ENCODE measurements at regions not wholly inside any gene's neighbourhood (a gene's known extent, or its start where the extent isn't known, plus 50 kb on each side); places are given as distances from the start of the nearest gene placed in this dataset.

DNA sequence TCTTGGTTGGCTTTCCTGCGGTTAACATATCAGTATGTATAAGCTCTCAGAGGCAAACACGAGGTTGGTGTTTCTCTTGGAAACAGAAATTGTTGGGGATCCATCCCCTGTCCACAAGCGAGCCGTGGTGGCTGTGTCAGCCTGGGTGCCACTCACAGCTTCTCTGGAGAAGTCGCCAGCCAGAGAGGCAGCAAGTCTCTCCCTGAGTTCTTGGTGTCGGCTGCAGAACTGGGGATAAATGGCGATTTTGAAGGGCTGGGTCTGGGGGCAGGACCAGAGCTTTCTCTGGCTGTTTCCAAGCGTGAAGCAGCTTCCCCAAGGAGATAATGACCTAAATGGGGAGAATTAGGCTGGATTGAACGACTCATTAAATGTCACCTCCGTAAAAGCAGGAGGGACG is 335.3 kb downstream of the GLRX3 start:
- no peak for DNase-seq (ENCODE audit: low spot score)
- intact Hi-C loops (cut with DNase I): no loop called here
- no peak for ATAC-seq

DNA sequence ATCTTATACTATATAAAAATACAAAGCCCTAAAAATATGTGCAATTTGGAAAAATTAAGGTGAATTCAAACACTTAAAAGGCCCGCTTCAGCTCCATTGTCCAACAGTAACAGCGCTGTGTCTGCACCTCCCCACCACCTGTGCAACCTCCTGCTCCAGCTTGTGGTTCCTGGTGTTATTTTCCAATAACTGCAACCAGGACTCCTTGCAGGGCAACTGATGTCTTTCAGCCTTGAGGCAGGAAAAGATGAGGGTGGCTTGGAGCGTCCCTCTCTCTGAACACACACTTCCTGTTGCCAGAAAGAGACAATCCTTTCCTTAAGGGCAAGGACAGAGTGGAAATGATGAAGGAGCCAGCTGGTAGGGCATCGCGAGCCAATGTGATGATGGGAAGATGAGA is 336.0 kb downstream of the GLRX3 start:
- intact Hi-C loops (cut with DNase I): no loop called here
- ATAC-seq: no peak

DNA sequence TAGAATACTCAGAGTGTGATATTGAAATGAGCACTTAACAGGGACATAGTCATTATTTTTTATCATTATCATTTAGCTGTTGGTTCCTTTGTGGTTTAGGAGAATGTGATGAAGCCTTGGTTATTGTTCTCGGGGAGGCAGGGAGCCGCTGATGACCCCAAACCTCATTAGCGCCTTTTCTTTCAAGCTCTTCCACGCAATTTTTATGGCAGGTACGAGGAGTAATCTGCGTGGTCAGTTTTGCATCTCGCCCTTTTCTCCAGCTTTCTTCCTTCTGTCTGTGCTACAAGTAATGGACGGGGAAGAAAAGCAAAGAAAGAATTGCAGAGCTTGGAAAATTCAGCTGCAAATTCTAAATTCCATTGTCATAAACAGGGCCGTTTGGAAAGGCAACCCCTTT is 338.4 kb downstream of the GLRX3 start:
- ATAC-seq: no peak
- DNase-seq (ENCODE audit: low spot score): no peak
- intact Hi-C loops (cut with DNase I): no loop called here

More for the DNA sequence above, 336.0 kb downstream of the GLRX3 start:
- DNase-seq (ENCODE audit: low spot score): no peak

DNA sequence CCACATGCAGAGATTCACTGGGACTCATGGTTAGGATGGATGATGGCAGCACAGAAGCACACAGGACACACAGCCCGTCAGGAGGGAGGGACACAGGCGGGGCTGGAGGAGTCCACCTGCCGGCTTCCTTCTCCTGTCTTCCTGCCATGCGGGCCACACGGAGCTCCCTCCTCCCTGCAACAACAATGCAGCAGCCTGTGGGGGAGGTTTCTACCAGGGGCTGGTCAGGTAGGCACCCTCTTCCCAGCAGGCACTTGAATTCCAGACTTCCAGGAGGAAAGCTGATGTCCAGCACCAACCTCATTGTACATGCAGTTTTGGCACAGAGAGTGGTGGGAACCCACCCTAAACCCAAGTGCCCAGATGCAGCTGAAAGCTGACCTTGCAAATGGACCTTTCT is 341.2 kb downstream of the GLRX3 start:
- DNase-seq (ENCODE audit: low spot score) (no peak), ATAC-seq (no peak)
- intact Hi-C loops (cut with DNase I): no loop called here

- ATAC-seq: no peak
- DNase-seq (ENCODE audit: low spot score): no peak
- intact Hi-C loops (cut with DNase I): no loop called here
Measured at GRCh38 chr10:130479146-130479545, 343.0 kb downstream of the GLRX3 start.

DNA sequence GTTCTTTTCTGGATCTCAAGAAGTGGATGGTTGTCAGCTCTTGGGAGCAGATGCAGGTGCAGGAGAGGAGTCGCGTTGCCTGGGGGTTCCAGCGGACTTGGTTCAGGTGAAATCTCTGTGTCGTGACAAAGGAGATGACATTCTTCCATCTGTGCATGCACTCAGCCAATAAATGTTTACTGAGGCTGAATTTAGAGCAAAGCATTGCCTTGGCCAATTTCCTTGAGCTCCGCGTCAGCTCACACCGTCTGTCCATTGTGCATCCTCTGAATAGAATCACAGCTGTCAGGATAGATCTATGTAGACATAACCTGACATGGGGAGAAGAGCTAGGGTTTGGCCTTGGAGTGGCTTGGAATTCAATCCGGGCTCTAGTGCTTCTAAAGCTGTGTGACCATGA is 343.7 kb downstream of the GLRX3 start:
- intact Hi-C loops (cut with DNase I): no loop called here
- ATAC-seq (no peak), DNase-seq (ENCODE audit: low spot score) (no peak)

DNA sequence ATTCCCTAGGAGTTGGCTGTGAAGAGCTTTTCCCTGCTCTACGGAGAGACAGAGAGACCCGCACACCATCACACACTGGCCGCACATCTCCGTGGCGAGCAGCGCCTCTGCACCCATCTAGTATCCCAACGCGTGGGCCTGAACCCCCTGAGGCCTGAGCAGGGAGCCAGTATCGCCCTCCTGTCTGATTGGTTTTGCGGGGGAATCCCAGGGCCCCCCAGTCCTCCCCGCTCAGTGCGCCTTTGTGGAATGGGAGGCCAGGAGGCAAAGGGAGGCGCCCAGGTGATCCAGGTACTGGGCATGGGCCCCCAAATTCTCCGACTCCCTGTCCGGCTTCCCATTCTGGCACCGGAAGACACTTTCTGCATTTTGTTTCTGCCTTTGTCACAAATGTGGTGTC is 344.3 kb downstream of the GLRX3 start:
- DNase-seq (ENCODE audit: low spot score) (no peak), ATAC-seq (no peak)
- intact Hi-C loops (cut with DNase I): no loop called here

- ATAC-seq: no peak
- DNase-seq (ENCODE audit: low spot score): no peak
- intact Hi-C loops (cut with DNase I): no loop called here
Measured at GRCh38 chr10:130481076-130481930, 345.1 kb downstream of the GLRX3 start.

DNA sequence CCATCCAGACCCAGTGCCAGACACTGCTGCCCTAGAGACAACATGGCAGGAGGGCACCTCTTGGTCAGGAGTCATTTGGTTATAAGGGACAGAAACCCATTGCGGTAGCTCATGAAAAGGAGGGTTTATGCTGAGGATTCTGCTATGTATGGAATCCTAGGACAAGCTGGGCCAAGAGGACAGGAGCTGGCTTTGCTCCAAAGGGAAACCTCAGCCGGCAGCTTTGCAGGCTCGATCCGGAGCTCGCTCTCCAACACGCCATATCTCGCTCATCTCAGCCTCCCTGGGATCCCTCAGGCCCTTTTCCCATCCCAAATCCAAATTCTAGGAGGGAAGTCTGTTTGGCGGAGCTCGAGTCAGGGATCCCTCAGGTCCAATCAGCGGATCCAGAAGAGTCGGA is 345.7 kb downstream of the GLRX3 start:
- ATAC-seq (no peak), DNase-seq (ENCODE audit: low spot score) (no peak)
- intact Hi-C loops (cut with DNase I): no loop called here

GRCh38 chr10:130483691-130484467 is 347.7 kb downstream of the GLRX3 start:
- ATAC-seq (no peak), DNase-seq (ENCODE audit: low spot score) (no peak)
- intact Hi-C loops (cut with DNase I): no loop called here

DNA sequence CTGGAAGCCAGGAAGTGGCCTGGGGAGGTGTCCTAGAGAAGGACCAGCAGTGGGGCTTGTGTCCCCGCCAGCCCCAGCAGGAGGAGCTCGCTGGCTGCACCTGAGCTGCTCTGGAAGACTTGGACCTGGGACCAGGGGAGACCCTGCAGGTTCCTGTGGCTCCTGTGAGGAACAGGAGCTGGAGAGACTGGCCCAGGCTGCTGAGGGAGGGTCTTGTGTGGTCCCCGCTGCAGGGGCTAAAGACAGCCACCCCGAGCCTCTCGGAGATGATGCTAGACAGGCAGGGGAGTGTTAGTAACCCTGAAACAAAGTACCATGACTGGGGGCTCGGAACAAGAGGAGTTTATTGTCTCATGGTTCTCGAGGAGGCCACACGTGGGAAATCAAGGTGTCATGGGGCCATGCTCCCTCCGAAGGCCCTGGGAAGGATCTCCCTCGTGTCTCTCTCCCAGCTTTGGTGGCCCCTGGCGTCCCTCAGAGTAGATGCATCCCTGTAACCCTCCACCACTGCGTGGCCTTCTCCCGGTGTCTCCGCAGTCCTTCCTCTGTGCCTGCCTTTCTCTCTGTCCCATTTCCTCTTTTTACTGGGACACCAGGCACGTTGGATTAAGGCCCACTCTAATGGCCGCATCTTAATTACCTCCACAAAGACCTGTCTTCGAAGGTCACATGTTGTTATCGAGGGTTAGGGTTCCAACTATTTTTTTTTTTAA is 348.4 kb downstream of the GLRX3 start:
- DNase-seq (ENCODE audit: low spot score): no peak
- intact Hi-C loops (cut with DNase I): no loop called here

DNA sequence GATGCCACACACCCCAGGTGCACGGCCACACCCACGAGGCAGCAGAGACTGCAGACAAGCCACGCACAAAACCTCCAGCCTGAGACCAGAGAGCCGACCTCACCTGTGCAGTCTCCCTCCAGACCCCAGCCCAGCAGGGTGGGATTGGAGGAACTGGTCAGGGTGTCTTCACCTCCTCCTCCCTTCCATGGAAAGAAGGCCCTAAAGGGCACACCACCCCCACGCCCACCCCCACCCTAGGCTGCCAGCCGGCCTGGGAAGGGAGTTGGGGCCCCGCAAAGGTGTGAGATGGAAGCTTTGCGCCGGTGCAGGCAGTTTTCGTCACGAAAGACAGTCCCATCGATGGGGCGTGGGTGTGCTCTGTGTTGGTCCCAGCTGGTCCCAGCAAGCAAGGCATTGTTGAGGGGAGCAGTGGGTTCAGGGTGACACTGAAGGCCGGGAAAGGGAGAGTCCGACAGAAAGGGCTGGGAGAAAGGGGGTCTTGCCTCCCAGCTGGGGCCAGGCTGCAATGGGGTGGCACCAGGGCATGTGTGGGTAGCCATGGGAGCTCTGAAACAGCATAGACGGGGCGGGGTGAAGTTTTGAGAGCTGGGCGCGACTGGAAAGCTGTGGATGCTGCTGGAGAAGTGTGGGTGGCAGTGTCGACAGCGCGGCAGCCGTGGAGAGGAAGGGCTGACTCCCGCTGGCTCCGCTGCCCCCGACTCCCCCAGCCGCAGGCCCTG is 349.2 kb downstream of the GLRX3 start:
- DNase-seq (ENCODE audit: low spot score) (no peak), ATAC-seq (no peak)
- intact Hi-C loops (cut with DNase I): no loop called here

More for the DNA sequence above, 348.4 kb downstream of the GLRX3 start:
- no peak for ATAC-seq

DNA sequence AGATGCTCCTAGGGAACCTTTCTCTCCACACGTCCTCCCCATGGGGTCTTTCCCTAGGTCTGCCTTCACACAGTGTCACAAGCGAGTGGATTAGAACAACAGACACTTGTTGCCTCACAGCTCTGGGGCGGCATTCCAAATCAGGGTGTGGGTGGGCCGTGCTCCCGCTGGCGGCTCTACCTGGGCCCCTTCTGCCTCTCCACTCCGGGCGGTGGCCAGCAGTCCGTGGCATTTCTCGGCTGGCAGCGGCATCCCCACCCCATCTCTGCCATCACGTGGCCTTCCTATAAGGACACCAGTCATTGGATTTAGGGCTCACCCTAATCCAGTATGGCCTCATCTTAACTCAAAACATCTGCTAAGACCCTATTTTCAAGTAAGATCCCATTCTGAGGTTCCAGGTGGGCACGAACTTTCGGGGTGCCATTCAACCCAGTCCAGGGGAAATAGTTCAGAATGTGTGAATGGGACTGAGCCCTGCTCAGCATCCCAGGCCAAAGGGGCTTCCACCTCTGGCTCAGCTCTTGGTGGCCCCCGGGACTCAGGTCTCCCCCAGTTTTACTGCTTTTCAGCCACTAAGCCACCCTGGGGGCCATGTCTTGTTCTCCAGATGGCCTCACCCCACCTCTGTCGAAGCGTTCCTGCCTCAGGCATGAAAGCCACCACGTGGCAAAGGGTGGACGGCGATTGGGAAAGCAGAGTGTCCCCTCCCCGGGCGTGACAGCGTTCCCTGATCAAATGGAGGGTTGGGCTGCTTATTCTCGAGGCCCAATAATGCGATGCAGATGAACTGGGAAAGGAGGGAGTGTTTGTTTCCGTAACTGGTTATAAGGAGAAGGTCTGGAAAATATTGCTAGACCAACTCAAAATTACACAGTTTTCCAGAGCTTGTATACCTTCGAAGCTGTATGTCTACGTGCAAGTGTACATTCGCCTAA is 350.0 kb downstream of the GLRX3 start:
- ATAC-seq (no peak), DNase-seq (ENCODE audit: low spot score) (no peak)
- intact Hi-C loops (cut with DNase I): no loop called here

DNA sequence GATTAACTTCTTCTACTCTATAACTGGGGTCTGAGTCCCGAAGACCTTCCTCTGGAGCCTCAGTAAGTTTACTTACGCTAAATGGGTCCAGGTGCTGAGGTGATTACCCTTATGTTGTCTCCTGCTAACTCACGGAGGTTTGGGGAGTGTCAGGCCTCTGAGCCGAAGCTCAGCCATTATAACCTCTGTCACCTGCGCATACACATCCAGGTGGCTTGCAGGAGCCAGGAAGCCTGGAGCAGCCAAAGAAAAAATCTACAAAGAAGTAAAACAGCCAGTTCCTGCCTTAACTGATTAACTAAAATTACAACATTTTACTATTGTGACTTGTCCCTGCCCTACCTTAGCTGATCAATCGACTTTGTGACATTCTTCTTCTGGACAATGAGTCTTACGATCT is 350.7 kb downstream of the GLRX3 start:
- DNase-seq (ENCODE audit: low spot score): no peak

GRCh38 chr10:130487566-130487965 is 351.4 kb downstream of the GLRX3 start:
- ATAC-seq: no peak
- intact Hi-C loops (cut with DNase I): no loop called here
- no peak for DNase-seq (ENCODE audit: low spot score)

More for the DNA sequence above, 350.7 kb downstream of the GLRX3 start:
- intact Hi-C loops (cut with DNase I): no loop called here
- no peak for ATAC-seq

- no peak for DNase-seq (ENCODE audit: low spot score)
- ATAC-seq: no peak
- intact Hi-C loops (cut with DNase I): no loop called here
Measured at GRCh38 chr10:130489891-130490290, 353.7 kb downstream of the GLRX3 start.

GRCh38 chr10:130491011-130491692 is 355.0 kb downstream of the GLRX3 start:
- ATAC-seq (no peak), DNase-seq (ENCODE audit: low spot score) (peak; percentile 14)
- intact Hi-C loops (cut with DNase I): no loop called here

DNA sequence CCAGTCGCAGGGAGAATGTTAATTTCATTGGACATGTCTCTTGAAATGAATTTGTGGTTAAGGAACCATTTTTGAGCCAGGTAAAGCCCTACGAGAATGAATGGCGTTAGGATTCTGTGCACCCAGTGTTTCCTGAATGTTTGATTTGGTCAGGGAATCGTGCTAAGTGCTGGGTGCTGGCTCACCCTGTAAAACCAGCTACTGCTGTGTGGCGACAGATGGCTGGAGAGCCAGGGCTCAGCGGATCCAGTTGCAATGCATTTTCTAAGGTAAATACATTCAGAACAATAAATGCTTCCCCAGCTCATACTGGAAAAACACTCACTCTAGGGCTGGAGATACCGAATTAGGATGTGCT is 355.5 kb downstream of the GLRX3 start:
- DNase-seq (ENCODE audit: low spot score) (peak; percentile 19), ATAC-seq (no peak)
- intact Hi-C loops (cut with DNase I): no loop called here
